22Rv1 (cell line): ENCODE measurements at regions not wholly inside any gene's neighbourhood (a gene's known extent, or its start where the extent isn't known, plus 50 kb on each side); places are given as distances from the start of the nearest gene placed in this dataset.

Experiments used
- CTCF ChIP-seq: fragments of 450-650 bp; IDR thresholded peaks from 2 replicates; pipeline ENCODE4 v1.5.1; 2017; ENCODE audit warnings: mild to moderate bottlenecking
- ZFX ChIP-seq: fragments of 450-650 bp; IDR thresholded peaks from 2 replicates; pipeline ENCODE4 v1.6.1; 2017; ENCODE audit warnings: antibody characterized with exemption, borderline replicate concordance

- no peak for TF ChIP-seq CTCF
- TF ChIP-seq ZFX = no peak
Observed at GRCh38 chr2:58865436-58865835, 624.3 kb upstream of the FANCL start.
